SK-N-SH (cell line): ENCODE measurements at regions not wholly inside any gene's neighbourhood (a gene's known extent, or its start where the extent isn't known, plus 50 kb on each side); places are given as distances from the start of the nearest gene placed in this dataset.

Source experiments
- CTCF ChIP-seq: fragments of 200-600 bp; sonication (generic); IDR thresholded peaks from 2 replicates; pipeline ENCODE4 v1.6.1; 2017; ENCODE audit warnings: antibody characterized with exemption, mild to moderate bottlenecking, moderate library complexity
- EP300 ChIP-seq, 2 experiments: IDR thresholded peaks; 2 replicates each; pipeline versions ENCODE4 v1.4.0 to v1.6.1; 2012; ENCODE audit warnings: borderline replicate concordance in 1 of 2, low read depth in 1 of 2, low read length in 1 of 2
- EZH2phosphoT487 ChIP-seq: fragments of 200-600 bp; sonication (generic); IDR thresholded peaks from 2 replicates; pipeline ENCODE4 v1.6.1; 2017; ENCODE audit warnings: low read depth, mixed run types, mild to moderate bottlenecking, antibody characterized with exemption, moderate library complexity, borderline replicate concordance
- GABPA ChIP-seq: IDR thresholded peaks from 2 replicates; pipeline ENCODE4 v1.4.0; 2012; ENCODE audit warnings: low read depth, mild to moderate bottlenecking
- GATA2 ChIP-seq: sonication (generic); formaldehyde crosslinking; IDR thresholded peaks from 2 replicates; pipeline ENCODE4 v1.5.0; 2020; ENCODE audit warnings: mild to moderate bottlenecking, missing genetic modification reagents
- IRF3 ChIP-seq: fragments of 150-350 bp; IDR thresholded peaks from 2 replicates; pipeline ENCODE4 v1.6.1; 2016; ENCODE audit warnings: mild to moderate bottlenecking, low read depth, low read length
- MXI1 ChIP-seq: IDR thresholded peaks from 2 replicates; pipeline ENCODE4 v1.6.1; 2012; ENCODE audit warnings: mild to moderate bottlenecking, low read depth, low read length, improper control_type of control experiment
- PBX3 ChIP-seq: IDR thresholded peaks from 2 replicates; pipeline ENCODE4; 2012
- POLR2AphosphoS5 ChIP-seq: IDR thresholded peaks from 2 replicates; pipeline ENCODE4 v1.6.1; 2012; ENCODE audit warnings: low read depth, low read length
- REST ChIP-seq: IDR thresholded peaks from 2 replicates; pipeline ENCODE4 v1.6.1; 2012; ENCODE audit warnings: mild to moderate bottlenecking, low read depth, low read length, moderate library complexity
- TEAD4 ChIP-seq: IDR thresholded peaks from 2 replicates; pipeline ENCODE4 v1.4.0; 2012; ENCODE audit warnings: mild to moderate bottlenecking, borderline replicate concordance; ENCODE audit not compliant: insufficient read depth

GRCh38 chr1:70717656-70718055, 306.6 kb downstream of the CTH start:
- no peak for TF ChIP-seq GATA2 (CRISPR knock-in tag)
- TF ChIP-seq POLR2AphosphoS5, result no peak
- no peak for TF ChIP-seq PBX3
- TF ChIP-seq EP300 (IDR thresholded peaks at IDR 0.05; ENCODE audit: borderline replicate concordance in 1 of 2, low read depth in 1 of 2, low read length in 1 of 2), result no peak
- TF ChIP-seq CTCF, result no peak
- no peak for TF ChIP-seq GABPA
- no peak for TF ChIP-seq MXI1
- TF ChIP-seq IRF3, result no peak
- TF ChIP-seq TEAD4, result no peak
- no peak for TF ChIP-seq EZH2phosphoT487
- no peak for TF ChIP-seq REST
